RWPE2 (cell line): ENCODE measurements at regions not wholly inside any gene's neighbourhood (a gene's known extent, or its start where the extent isn't known, plus 50 kb on each side); places are given as distances from the start of the nearest gene placed in this dataset.

Experiments used
- ATAC-seq: fragments of 200-7000 bp; cut with Tn5 transposase; 3 replicates; pipeline ENCODE4 v1.9.1; 2021; ENCODE audit warnings: low read depth
- DNase-seq: peaks from one replicate; pipeline ENCODE4 v3.0.0-alpha.2; 2020; ENCODE audit warnings: low spot score
- H3K27ac ChIP-seq: fragments of 450-650 bp; 2 replicates; pipeline ENCODE4 v1.5.1; 2017; ENCODE audit warnings: mild to moderate bottlenecking; ENCODE audit not compliant: poor library complexity, severe bottlenecking
- H3K27me3 ChIP-seq: fragments of 250-450 bp; sonication (Bioruptor Pico); 2 replicates; pipeline ENCODE4 v1.5.1; 2021; ENCODE audit warnings: mild to moderate bottlenecking, moderate library complexity; ENCODE audit not compliant: insufficient read depth, poor library complexity, severe bottlenecking
- H3K36me3 ChIP-seq: fragments of 250-450 bp; sonication (Bioruptor Pico); 2 replicates; pipeline ENCODE4 v1.5.1; 2020; ENCODE audit warnings: low read depth, mild to moderate bottlenecking, moderate library complexity
- H3K4me1 ChIP-seq: fragments of 250-450 bp; sonication (Bioruptor Pico); 2 replicates; pipeline ENCODE4 v1.5.1; 2021; ENCODE audit warnings: mild to moderate bottlenecking, moderate library complexity; ENCODE audit not compliant: insufficient read depth, poor library complexity, severe bottlenecking
- H3K4me3 ChIP-seq: fragments of 250-450 bp; sonication (Bioruptor Pico); 2 replicates; pipeline ENCODE4 v1.5.1; 2021; ENCODE audit warnings: mild to moderate bottlenecking, moderate library complexity; ENCODE audit not compliant: severe bottlenecking
- H3K9me3 ChIP-seq: fragments of 250-450 bp; sonication (Bioruptor Pico); 2 replicates; pipeline ENCODE4 v1.5.1; 2021; ENCODE audit warnings: mild to moderate bottlenecking, moderate library complexity; ENCODE audit not compliant: severe bottlenecking
- TF ChIP-seq, protein P1 (sequence below): fragments of 450-650 bp; IDR thresholded peaks from one replicate; pipeline ENCODE4 v1.5.1; 2017; ENCODE audit warnings: mild to moderate bottlenecking, moderate library complexity; ENCODE audit not compliant: poor library complexity, severe bottlenecking

DNA sequence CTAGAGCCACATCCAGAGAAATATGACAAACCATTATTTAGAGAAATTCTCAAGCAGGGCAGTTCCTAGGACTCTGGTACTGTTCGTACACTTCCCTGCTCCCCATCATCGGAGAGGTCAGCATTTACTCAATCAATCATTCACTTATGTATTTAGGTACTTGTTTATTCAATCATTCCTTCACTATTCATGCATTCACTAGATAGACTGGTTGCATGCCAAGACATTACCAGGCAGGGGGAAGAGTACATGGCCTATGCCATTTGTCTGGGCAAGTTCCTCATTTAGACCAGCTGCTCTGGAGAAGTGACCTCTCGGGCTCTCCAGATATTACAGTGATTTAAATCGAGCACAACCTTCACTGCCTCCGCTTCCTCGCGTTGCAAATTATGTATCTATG is 603.4 kb downstream of the KCNJ2 start:
- Histone ChIP-seq H3K27me3 (no peaks in the 10 kb centered on the region), H3K4me1 (no peaks in the 10 kb centered on the region), H3K36me3 (no peaks in the 10 kb centered on the region), H3K27ac (no peak overlapping the region), H3K9me3 (no peaks in the 10 kb centered on the region), H3K4me3 (no peak overlapping the region)
- no peak for ATAC-seq
- DNase-seq: no peak
- TF ChIP-seq, protein P1, sequence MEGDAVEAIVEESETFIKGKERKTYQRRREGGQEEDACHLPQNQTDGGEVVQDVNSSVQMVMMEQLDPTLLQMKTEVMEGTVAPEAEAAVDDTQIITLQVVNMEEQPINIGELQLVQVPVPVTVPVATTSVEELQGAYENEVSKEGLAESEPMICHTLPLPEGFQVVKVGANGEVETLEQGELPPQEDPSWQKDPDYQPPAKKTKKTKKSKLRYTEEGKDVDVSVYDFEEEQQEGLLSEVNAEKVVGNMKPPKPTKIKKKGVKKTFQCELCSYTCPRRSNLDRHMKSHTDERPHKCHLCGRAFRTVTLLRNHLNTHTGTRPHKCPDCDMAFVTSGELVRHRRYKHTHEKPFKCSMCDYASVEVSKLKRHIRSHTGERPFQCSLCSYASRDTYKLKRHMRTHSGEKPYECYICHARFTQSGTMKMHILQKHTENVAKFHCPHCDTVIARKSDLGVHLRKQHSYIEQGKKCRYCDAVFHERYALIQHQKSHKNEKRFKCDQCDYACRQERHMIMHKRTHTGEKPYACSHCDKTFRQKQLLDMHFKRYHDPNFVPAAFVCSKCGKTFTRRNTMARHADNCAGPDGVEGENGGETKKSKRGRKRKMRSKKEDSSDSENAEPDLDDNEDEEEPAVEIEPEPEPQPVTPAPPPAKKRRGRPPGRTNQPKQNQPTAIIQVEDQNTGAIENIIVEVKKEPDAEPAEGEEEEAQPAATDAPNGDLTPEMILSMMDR: no peak

DNA sequence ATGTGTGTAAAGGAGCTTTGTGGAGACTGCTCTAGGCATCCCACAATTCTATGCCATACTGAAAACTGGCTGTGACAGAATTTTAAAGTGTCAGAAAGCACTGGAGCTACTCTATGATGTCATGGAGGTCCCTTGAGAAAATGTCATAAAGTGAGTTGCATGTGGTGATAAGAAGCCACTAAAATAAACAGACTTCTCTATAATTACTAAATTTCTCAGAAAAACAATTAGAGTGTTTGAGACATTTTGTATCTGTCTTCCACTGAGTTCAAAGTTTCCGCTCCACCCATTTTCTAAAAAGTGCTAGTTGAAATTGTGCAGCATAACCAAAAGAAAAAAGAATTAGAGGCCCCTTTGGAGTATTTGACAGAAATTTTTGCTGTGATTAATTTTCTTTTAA is 603.9 kb downstream of the KCNJ2 start:
- Histone ChIP-seq H3K36me3 (no peaks in the 10 kb centered on the region), H3K4me3 (no peak overlapping the region), H3K27ac (no peak overlapping the region), H3K27me3 (no peaks in the 10 kb centered on the region), H3K4me1 (no peaks in the 10 kb centered on the region), H3K9me3 (no peaks in the 10 kb centered on the region)
- no peak for DNase-seq
- no peak for ATAC-seq
- TF ChIP-seq, protein P1: no peak

DNA sequence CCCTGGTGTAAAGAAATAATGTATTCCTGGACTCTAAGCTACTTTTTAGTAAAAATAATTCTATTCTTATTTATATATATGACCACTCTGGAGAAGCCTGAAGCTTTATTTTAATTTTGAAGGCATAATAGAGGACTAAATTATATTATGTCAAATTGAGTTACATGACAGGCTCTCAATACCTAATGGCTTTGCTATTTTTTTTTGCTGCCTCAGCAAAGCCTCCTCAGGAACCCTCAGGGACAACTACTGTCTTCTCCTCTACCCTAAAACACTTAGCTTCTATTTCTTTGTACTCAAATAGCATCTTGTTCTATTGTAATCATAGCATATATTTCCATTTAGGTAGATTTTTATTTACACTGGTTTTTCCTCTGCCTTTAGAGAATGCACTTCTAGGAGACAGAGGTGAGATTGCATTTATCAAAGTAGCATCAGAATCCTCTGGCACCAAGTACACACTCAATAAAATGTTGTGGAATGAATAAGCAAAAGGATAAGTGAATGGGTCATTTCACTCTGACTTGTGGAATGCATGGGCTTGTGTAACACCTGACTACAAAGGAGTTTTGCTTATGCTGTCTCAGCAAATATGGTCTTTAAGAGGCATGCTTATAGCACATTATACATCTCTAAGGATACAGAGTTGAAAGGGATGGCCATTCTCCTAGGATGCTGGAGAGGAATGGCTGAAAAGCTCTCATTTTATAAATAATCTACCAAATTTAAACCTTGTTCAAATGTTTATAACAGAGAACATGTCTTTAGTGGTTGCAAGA is 605.2 kb downstream of the KCNJ2 start:
- TF ChIP-seq, protein P1: no peak
- H3K27ac ChIP-seq: no peak overlapping the region
- H3K4me3 ChIP-seq: no peak overlapping the region
- H3K36me3 ChIP-seq: no peaks in the 10 kb centered on the region
- DNase-seq (no peak), ATAC-seq (no peak)
- no peaks in the 10 kb centered on the region for H3K27me3 ChIP-seq
- H3K4me1 ChIP-seq: no peaks in the 10 kb centered on the region
- H3K9me3 ChIP-seq: no peaks in the 10 kb centered on the region

DNA sequence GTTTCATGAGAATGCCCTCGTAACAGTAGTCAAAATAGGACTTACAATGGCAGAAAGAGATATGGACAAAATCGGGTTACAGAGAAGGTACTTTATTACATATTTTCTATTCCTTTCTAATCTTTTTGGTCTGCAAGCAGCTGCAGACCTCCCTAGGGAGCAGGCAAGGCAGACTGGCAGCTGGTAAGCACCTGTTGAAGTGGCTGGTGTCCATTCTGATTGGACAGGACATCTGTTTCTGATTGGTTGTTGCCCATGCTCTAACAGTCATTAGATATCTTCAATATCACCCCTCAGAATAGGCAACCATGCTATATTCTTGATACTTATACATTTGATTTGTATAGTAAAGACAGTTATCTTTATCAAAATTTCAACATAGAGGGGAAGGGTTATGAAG is 606.3 kb downstream of the KCNJ2 start:
- no peak for DNase-seq
- no peak overlapping the region for H3K4me3 ChIP-seq
- H3K27ac ChIP-seq: no peak overlapping the region
- no peaks in the 10 kb centered on the region for H3K27me3 ChIP-seq
- H3K36me3 ChIP-seq: no peaks in the 10 kb centered on the region
- no peaks in the 10 kb centered on the region for H3K9me3 ChIP-seq
- TF ChIP-seq, protein P1: no peak
- H3K4me1 ChIP-seq: no peaks in the 10 kb centered on the region
- ATAC-seq: no peak

DNA sequence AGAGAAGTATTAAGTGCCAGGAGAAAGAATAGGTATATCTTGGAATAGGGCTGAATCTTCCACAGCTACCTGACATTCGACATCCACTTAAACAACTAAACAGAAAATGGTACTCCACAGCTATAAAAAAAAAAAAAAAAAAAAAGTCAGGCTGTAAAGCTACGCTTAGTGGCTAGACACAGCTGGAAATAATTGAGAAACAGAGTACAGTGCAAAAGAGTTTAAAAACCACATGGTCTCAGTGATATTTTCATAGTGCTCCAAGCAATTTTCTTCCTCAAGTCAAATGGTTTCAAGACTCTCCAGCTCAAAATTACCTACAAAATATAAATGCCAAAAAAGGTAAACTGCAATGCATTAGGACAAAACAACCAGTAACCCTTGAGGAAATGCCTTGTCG is 607.1 kb downstream of the KCNJ2 start:
- Histone ChIP-seq H3K27ac (no peak overlapping the region), H3K4me3 (no peak overlapping the region), H3K27me3 (no peaks in the 10 kb centered on the region), H3K4me1 (no peaks in the 10 kb centered on the region), H3K36me3 (no peaks in the 10 kb centered on the region), H3K9me3 (no peaks in the 10 kb centered on the region)
- ATAC-seq (no peak), DNase-seq (no peak)
- TF ChIP-seq, protein P1: no peak
